ENCODE measurements at regions not wholly inside any gene's neighbourhood (a gene's known extent, or its start where the extent isn't known, plus 50 kb on each side); places are given as distances from the start of the nearest gene placed in this dataset.

- Histone ChIP-seq H2AFZ (ENCODE audit: control insufficient read depth, low read depth, low read length) (no peak overlapping the region), H3K9ac (ENCODE audit: control insufficient read depth, insufficient read depth, low read length) (no peak overlapping the region), H3K27ac (ENCODE audit: control insufficient read depth, insufficient read depth) (no peak overlapping the region), H3K4me3 (no peak overlapping the region), H3K9me3 (replicated peaks; ENCODE audit: control insufficient read depth, insufficient read depth, low read length) (no peaks in the 10 kb centered on the region), H3K79me2 (ENCODE audit: control insufficient read depth, insufficient read depth, low read length) (no peaks in the 10 kb centered on the region), H3K27me3 (replicated peaks in 1 of 2; ENCODE audit: control insufficient read depth in 2 of 2, insufficient read depth in 2 of 2, low read length in 1 of 2) (no peaks in the 10 kb centered on the region), H3K36me3 (ENCODE audit: control insufficient read depth in 2 of 2, insufficient read depth in 2 of 2, low read length in 1 of 2) (no peaks in the 10 kb centered on the region), H3K4me1 (ENCODE audit: control insufficient read depth, insufficient read depth, low read length) (no peaks in the 10 kb centered on the region), H3K4me2 (ENCODE audit: control insufficient read depth, insufficient read depth) (no peak overlapping the region), H4K20me1 (ENCODE audit: control insufficient read depth, insufficient read depth) (no peaks in the 10 kb centered on the region)
- TF ChIP-seq EZH2 (IDR thresholded peaks at IDR 0.05; ENCODE audit: borderline replicate concordance, control insufficient read depth, low read depth, low read length) (no peak), ZNF24 (IDR thresholded peaks at IDR 0.05) (no peak), RAD51 (IDR thresholded peaks at IDR 0.05) (no peak), KAT2A (conservative IDR thresholded peaks at IDR 0.05; ENCODE audit: control insufficient read depth, low read depth, low read length) (no peak), BACH1 (IDR thresholded peaks at IDR 0.05; ENCODE audit: borderline replicate concordance) (no peak), HDAC6 (IDR thresholded peaks at IDR 0.05; ENCODE audit: unreplicated experiment) (no peak), USF2 (IDR thresholded peaks at IDR 0.05; ENCODE audit: borderline replicate concordance, low read depth, low read length) (no peak), PRDM15 (CRISPR knock-in tag; IDR thresholded peaks at IDR 0.05) (no peak), STAT3 (IDR thresholded peaks at IDR 0.05; ENCODE audit: low read depth, low read length) (no peak), MYC (IDR thresholded peaks at IDR 0.05; ENCODE audit: insufficient read depth, insufficient read length, insufficient replicate concordance, low read length, severe bottlenecking) (no peak), GABPA (IDR thresholded peaks at IDR 0.05; ENCODE audit: low read depth) (no peak), RB1 (IDR thresholded peaks at IDR 0.05; ENCODE audit: borderline replicate concordance) (no peak), BHLHE40 (IDR thresholded peaks at IDR 0.05; ENCODE audit: borderline replicate concordance in 1 of 2, low read depth in 2 of 2, low read length in 1 of 2) (no peak), MYB (IDR thresholded peaks at IDR 0.05; ENCODE audit: borderline replicate concordance, low read depth, low read length) (no peak), HDAC2 (IDR thresholded peaks at IDR 0.05) (no peak)
- 0% methylated on average over 1 of the region's 1 CpG for WGBS (ENCODE audit: insufficient coverage, insufficient replicate concordance, low lambda C conversion rate, missing lambda C conversion rate)
- ChIA-PET SMC1A (ENCODE audit: uncharacterized antibody, unreplicated experiment) (no interaction called here), RAD21 (ENCODE audit: unreplicated experiment) (no interaction called here), POLR2A (no interaction called here), CTCF (no interaction called here)
- no peak for DNase-seq (ENCODE audit: low read depth, low spot score)
- no peak for ATAC-seq
- intact Hi-C loops (cut with micrococcal nuclease; ENCODE audit: unreplicated experiment) (no loop called here), in situ Hi-C loops (cut with MboI) (no loop called here)
- FAIRE-seq = no peak
- BruUV-seq (replicated peaks) = no TSS peak
Measured at GRCh38 chr12:74922117-74922516, 287.5 kb downstream of the KCNC2 start.
